HUES48 (cell line): ENCODE measurements at regions not wholly inside any gene's neighbourhood (a gene's known extent, or its start where the extent isn't known, plus 50 kb on each side); places are given as distances from the start of the nearest gene placed in this dataset.
"Not testable (repeated sequence)": the region's sequence is repeated elsewhere in the genome, so short reads cannot be mapped to it uniquely, and the experiment has no call there.

Experiments
- H3K27ac ChIP-seq: one replicate; pipeline ENCODE4 v1.7.0; 2013; ENCODE audit warnings: low read depth, low read length, inconsistent platforms
- H3K27me3 ChIP-seq: 2 replicates; pipeline ENCODE4 v1.6.1; 2013; ENCODE audit warnings: mild to moderate bottlenecking, low read length; ENCODE audit not compliant: control insufficient read depth, insufficient read depth
- H3K36me3 ChIP-seq: 2 replicates; pipeline ENCODE4 v1.6.1; 2013; ENCODE audit warnings: low read length; ENCODE audit not compliant: control insufficient read depth, insufficient read depth
- H3K4me1 ChIP-seq: 2 replicates; pipeline ENCODE4 v1.6.1; 2013; ENCODE audit warnings: mild to moderate bottlenecking, low read length; ENCODE audit not compliant: control insufficient read depth, insufficient read depth
- H3K4me3 ChIP-seq: 2 replicates; pipeline ENCODE4 v1.5.1; 2013; ENCODE audit warnings: mild to moderate bottlenecking, low read depth, low read length
- H3K9ac ChIP-seq: 2 replicates; pipeline ENCODE4 v1.6.1; 2013; ENCODE audit warnings: mild to moderate bottlenecking, low read depth, low read length, moderate library complexity
- H3K9me3 ChIP-seq: 2 replicates; pipeline ENCODE4 v1.6.1; 2013; ENCODE audit warnings: low read length; ENCODE audit not compliant: control insufficient read depth, insufficient read depth

DNA sequence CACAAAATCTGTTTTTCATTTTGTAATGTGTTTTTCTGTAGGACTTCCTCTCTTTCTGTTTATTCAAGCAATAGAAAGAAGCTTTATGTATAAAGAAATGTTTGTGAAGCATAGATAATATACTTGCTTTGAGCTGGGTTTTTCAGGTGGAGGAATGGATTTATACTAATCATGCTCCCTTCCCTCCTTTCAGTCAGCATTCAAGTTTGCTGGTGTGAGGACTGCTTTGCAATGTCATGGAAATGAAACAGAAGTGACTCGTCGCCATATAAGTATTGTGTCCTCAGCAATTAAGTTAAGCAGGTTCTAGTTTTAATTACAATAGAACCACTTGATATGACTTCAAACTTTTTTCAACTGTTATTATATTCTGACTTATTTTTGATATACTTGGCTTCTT lies 1447.1 kb downstream of the PCDH19 start:
- H3K9me3 ChIP-seq: no peaks in the 10 kb centered on the region
- H3K27ac ChIP-seq: peak overlapping the region; percentile 69
- H3K27me3 ChIP-seq: no peaks in the 10 kb centered on the region

DNA sequence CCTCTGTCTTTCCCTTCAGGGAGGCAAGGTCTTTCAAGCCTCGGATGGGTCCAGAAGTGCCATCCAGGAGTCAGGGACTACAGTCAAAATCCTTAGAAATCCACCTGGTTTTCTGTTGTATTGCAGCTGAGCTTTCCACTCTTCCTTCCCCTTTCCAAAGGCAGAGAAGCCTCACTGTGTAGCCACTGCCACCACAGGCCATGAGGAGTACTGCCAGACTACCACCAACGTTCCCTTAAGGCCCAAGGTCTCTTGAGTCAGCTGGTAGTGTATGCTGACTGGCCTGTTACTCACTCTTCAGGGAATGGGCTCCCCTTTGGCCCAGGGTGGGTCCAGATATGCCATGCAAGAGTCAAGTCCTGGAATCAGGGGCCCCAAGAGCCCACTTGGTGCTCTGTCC lies 1454.1 kb downstream of the PCDH19 start:
- no peaks in the 10 kb centered on the region for H3K27me3 ChIP-seq
- H3K4me1 ChIP-seq: peaks cover 3% of the 10 kb centered on the region; the same call in 1 of the 2 replicates
- H3K27ac ChIP-seq: no peak overlapping the region
- no peaks in the 10 kb centered on the region for H3K36me3 ChIP-seq
- no peak overlapping the region for H3K4me3 ChIP-seq
- H3K9me3 ChIP-seq: peaks cover 5% of the 10 kb centered on the region; the same call in 1 of the 2 replicates
- no peak overlapping the region for H3K9ac ChIP-seq

More for the DNA sequence above, 1447.1 kb downstream of the PCDH19 start:
- Histone ChIP-seq H3K9ac (peak overlapping the region; percentile 25; the same call in 1 of the 2 replicates), H3K36me3 (no peaks in the 10 kb centered on the region), H3K4me3 (no peak overlapping the region; the same call in 1 of the 2 replicates), H3K4me1 (peaks cover 40% of the 10 kb centered on the region)

DNA sequence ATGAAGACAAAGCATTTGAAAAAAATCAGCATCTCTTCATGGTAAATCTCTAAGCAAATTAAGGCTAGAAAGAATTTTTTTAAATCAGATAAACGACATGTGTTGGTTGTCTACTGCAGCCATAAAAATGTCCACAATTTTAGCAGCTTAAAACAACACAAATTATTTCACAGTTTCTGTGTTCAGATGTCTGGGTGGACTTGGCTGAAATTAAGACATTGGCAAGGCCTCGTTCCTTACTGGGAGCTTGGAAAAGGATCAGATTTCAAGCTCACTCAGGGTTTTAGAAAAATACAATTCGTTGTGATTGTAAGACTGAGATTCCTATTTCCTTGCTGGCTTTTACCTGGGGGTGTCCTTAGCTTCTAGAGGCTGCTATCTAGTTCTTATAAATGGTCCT lies 1470.6 kb downstream of the PCDH19 start:
- H3K9me3 ChIP-seq: no peaks in the 10 kb centered on the region
- no peak overlapping the region for H3K4me3 ChIP-seq
- no peaks in the 10 kb centered on the region for H3K27me3 ChIP-seq
- H3K36me3 ChIP-seq: no peaks in the 10 kb centered on the region
- peaks cover 9% of the 10 kb centered on the region for H3K4me1 ChIP-seq
- H3K9ac ChIP-seq: no peak overlapping the region
- H3K27ac ChIP-seq: no peak overlapping the region

DNA sequence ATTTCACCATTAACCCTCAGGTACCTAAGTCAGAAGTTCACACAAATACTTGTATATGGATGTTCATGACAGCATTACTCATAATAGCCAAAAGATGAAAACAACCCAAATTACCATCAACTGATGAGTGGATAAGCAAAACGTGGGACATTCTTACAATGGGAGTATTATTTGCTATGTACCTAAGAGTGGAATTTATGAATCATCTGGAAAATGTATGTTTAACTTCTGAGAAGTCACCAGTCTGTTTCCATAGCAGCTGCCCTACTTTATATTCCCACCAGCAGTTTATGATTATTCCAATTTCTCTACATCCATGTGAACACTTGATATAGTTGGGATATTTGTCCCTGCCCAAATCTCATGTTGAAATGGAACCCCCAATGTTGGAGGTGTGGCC lies 1478.9 kb downstream of the PCDH19 start:
- Histone ChIP-seq H3K4me3 (no peak overlapping the region), H3K27me3 (no peaks in the 10 kb centered on the region)

DNA sequence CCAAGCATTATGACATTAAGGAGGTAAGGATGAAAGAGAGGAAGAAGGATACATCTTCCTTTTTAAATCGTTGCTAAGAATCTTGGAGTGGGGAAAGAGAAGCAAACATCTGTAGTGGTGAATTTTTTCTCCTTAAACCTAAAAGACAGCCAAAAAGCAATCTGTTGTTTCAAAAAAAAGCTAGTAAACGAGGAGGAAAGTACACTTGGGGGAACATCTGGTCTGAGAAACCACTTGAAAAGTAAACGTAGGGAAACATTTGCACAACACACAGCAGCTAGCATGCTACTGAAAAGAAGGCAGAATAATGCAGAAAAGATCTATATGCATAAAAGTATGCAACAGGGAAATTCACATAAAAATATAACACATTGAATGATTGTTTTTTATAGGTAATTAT lies 1485.6 kb downstream of the PCDH19 start:
- Histone ChIP-seq H3K4me1 (peaks cover 17% of the 10 kb centered on the region), H3K27me3 (no peaks in the 10 kb centered on the region), H3K9me3 (no peaks in the 10 kb centered on the region), H3K9ac (no peak overlapping the region), H3K4me3 (no peak overlapping the region), H3K36me3 (no peaks in the 10 kb centered on the region), H3K27ac (no peak overlapping the region)

More for the DNA sequence above, 1478.9 kb downstream of the PCDH19 start:
- Histone ChIP-seq H3K27ac (no peak overlapping the region), H3K4me1 (peaks cover 17% of the 10 kb centered on the region), H3K36me3 (no peaks in the 10 kb centered on the region), H3K9me3 (no peaks in the 10 kb centered on the region; the same call in 1 of the 2 replicates), H3K9ac (no peak overlapping the region)

DNA sequence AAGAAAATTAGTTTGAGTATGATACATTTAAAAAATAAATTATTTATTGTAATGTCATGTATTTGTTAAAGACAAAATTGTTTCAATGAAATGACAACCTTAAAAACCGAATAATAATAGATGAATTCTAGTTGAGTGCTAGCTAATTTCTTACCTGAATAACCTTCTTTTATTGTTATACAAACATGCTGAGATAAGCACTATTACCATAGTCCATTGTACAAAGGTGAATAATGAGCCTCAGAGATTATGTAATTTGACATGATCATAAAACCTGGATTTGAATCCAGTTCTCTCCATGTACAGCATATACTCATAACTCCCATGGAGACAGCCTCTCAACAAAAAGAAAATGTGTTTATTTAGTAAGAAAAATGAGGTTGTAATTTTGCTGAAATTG lies 1512.9 kb downstream of the PCDH19 start:
- Histone ChIP-seq H3K4me3 (no peak overlapping the region), H3K36me3 (no peaks in the 10 kb centered on the region), H3K4me1 (peaks cover 6% of the 10 kb centered on the region; the same call in 1 of the 2 replicates), H3K9ac (no peak overlapping the region), H3K9me3 (no peaks in the 10 kb centered on the region), H3K27me3 (no peaks in the 10 kb centered on the region; the same call in 1 of the 2 replicates), H3K27ac (no peak overlapping the region)

DNA sequence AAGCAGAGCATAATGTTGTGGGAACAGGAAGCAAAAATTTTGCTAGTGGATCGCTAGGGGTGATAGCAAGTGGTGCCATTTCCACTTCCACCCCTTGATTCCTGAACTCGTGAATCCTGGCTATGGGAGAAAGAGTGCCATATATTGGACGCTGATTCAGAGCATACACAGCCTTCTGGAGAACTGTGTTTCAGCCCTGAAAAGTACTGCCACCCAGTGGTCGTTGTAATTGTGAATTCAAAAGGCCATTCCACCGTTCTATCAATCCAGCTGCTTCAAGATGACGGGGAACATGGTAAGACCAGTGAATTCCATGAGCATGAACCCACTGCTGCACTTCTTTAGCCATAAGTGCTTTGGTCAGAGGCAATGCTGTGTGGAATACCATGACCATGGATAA lies 1559.4 kb downstream of the PCDH19 start:
- H3K4me3 ChIP-seq, H3K4me1 ChIP-seq, H3K36me3 ChIP-seq, H3K9me3 ChIP-seq, H3K9ac ChIP-seq, H3K27me3 ChIP-seq, H3K27ac ChIP-seq: not testable (repeated sequence)
